T-cell (primary cell): ENCODE measurements at regions not wholly inside any gene's neighbourhood (a gene's known extent, or its start where the extent isn't known, plus 50 kb on each side); places are given as distances from the start of the nearest gene placed in this dataset.

ENCODE experiments used
- ATAC-seq, 4 experiments: fragments of 200-7000 bp in 3 of 4; fragments of 150-1000 bp in 1 of 4; cut with Tn5 transposase; replicated peaks in 1 of 4; 1 replicate in 3 of 4; 2 replicates in 1 of 4; pipeline ENCODE4 v1.10.0; 2021; ENCODE audit warnings: moderate library complexity in 3 of 4, mild to moderate bottlenecking in 2 of 4, moderate number of reproducible peaks in 1 of 4
- CTCF ChIA-PET, 2 donors: fragments of 300-600 bp; sonication (Branson Sonifier 250); formaldehyde crosslinking; loops; one replicate each; lab custom pipeline; 2022; ENCODE audit warnings: antibody characterized with exemption in 2 of 2; lab: Charles Lee
- POLR2A ChIA-PET, 2 donors: fragments of 300-600 bp; sonication (Branson Sonifier 250); formaldehyde crosslinking; loops; one replicate each; lab custom pipeline; 2022; ENCODE audit warnings: antibody characterized with exemption in 2 of 2; lab: Charles Lee
- DNase-seq, 35 experiments: peaks; one replicate each; pipeline versions ENCODE4 v3.0.0 to v3.0.0-alpha.2; 2013 to 2023
- H3K27ac ChIP-seq: one replicate; pipeline ENCODE4 v1.5.1; 2013; ENCODE audit warnings: low read length
- H3K27me3 ChIP-seq, 2 experiments: replicated peaks in 1 of 2; 1 replicate in 1 of 2; 2 replicates in 1 of 2; pipeline versions ENCODE4 v1.6.1 to v1.7.0; 2013; ENCODE audit warnings: low read length in 1 of 2, mixed read lengths in 1 of 2; ENCODE audit not compliant: control insufficient read depth in 2 of 2, insufficient read depth in 2 of 2; ENCODE audit errors: extremely low read depth in 1 of 2
- H3K36me3 ChIP-seq, 2 donors: 1 replicate in 1 of 2; 2 replicates in 1 of 2; pipeline versions ENCODE4 v1.6.1 to v1.7.0; 2013; ENCODE audit warnings: low read length in 1 of 2; ENCODE audit not compliant: control insufficient read depth in 2 of 2, insufficient read depth in 1 of 2; ENCODE audit errors: extremely low read depth in 1 of 2
- H3K4me1 ChIP-seq, 2 experiments: 1 replicate in 1 of 2; 2 replicates in 1 of 2; pipeline versions ENCODE4 v1.6.1 to v1.7.0; 2013; ENCODE audit warnings: low read length in 2 of 2, mixed read lengths in 1 of 2; ENCODE audit not compliant: insufficient read depth in 2 of 2, control insufficient read depth in 1 of 2; ENCODE audit errors: extremely low read depth in 1 of 2
- H3K4me3 ChIP-seq, 2 donors: 1 replicate in 1 of 2; 2 replicates in 1 of 2; pipeline versions ENCODE4 v1.5.1 to v1.7.0; 2013; ENCODE audit warnings: mild to moderate bottlenecking in 2 of 2, low read length in 1 of 2, moderate library complexity in 1 of 2; ENCODE audit not compliant: control insufficient read depth in 1 of 2; ENCODE audit errors: extremely low read depth in 1 of 2
- H3K9me3 ChIP-seq: 2 replicates; pipeline ENCODE4 v1.7.0; 2013
- H3K27ac Mint-ChIP-seq, 2 donors: one replicate each; pipeline ENCODE4 v1.8.0; 2020 to 2021; ENCODE audit warnings: mild to moderate bottlenecking in 2 of 2, mixed read lengths in 2 of 2
- H3K27me3 Mint-ChIP-seq, 2 donors: one replicate each; pipeline ENCODE4 v1.8.0; 2021 to 2022; ENCODE audit warnings: mixed read lengths in 2 of 2
- H3K36me3 Mint-ChIP-seq: one replicate; pipeline ENCODE4 v1.8.0; 2021; ENCODE audit warnings: mixed read lengths
- H3K4me1 Mint-ChIP-seq, 3 donors: one replicate each; pipeline ENCODE4 v1.8.0; 2020 to 2022; ENCODE audit warnings: mixed read lengths in 3 of 3, mild to moderate bottlenecking in 1 of 3
- H3K4me3 Mint-ChIP-seq, 3 donors: one replicate each; pipeline ENCODE4 v1.8.0; 2020 to 2022; ENCODE audit warnings: mild to moderate bottlenecking in 3 of 3, mixed read lengths in 3 of 3, moderate library complexity in 3 of 3
- H3K9me3 Mint-ChIP-seq, 3 donors: one replicate each; pipeline ENCODE4 v1.8.0; 2020 to 2022; ENCODE audit warnings: mixed read lengths in 3 of 3
- WGBS: methylation state at CpG from one replicate; pipeline ENCODE4 v1.1.5; 2013; ENCODE audit warnings: missing lambda C conversion rate; ENCODE audit not compliant: insufficient coverage; 5-methylcytosine and 5-hydroxymethylcytosine counted together

GRCh38 chr18:4801151-4801550 is 346.0 kb upstream of the DLGAP1 start:
- Histone ChIP-seq H3K27me3 (no peaks in the 10 kb centered on the region), H3K36me3 (no peaks in the 10 kb centered on the region), H3K4me1 (no peaks in the 10 kb centered on the region), H3K9me3 (no peaks in the 10 kb centered on the region), H3K27ac (no peak overlapping the region), H3K4me3 (no peak overlapping the region)
- no CpG with 5 or more reads among the region's 2 CpGs for WGBS
- ChIA-PET POLR2A (no interaction called here), CTCF (no interaction called here)
- Mint-ChIP-seq H3K27ac (no peak overlapping the region), H3K9me3 (peaks cover 3 to 20% (median 16%) of the 10 kb centered on the region in 3 donors), H3K4me1 (no peaks in the 10 kb centered on the region), H3K27me3 (no peaks in the 10 kb centered on the region), H3K4me3 (no peak overlapping the region), H3K36me3 (no peaks in the 10 kb centered on the region)
- DNase-seq, result no peak
- ATAC-seq, result no peak

DNA sequence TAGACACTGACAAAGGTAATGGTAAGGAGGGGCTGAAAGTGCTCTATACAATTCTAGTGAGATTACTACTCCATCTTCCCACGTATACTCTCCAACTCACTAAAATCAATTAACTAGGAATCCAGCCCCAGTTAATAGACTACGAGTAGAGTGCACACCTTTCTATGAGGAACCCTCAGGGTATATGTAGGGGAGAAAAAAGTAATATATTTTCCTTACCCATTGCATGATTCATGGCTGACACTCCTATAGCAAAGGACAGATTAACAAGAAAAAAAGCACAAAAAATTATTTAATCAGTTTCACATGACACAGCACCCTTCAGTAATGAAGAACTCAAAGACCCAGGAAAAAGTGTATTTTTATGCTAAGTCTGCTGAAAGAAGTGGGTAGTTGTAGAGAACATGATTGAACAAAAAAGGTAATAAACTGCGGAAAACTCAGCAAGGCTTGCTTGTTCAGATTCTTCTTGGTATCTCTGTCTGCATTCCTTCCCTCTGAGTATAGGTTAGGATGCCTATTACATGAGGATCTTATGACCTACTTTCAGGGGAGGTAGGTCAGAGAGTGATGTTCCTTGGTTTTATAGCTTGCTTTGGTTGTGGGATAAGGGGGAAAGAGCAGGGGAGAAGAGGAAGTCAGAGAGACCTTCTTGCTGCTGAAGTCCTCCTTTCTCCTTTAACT is 342.0 kb upstream of the DLGAP1 start:
- Histone ChIP-seq H3K27ac (no peak overlapping the region), H3K4me3 (no peak overlapping the region), H3K27me3 (no peaks in the 10 kb centered on the region), H3K36me3 (no peaks in the 10 kb centered on the region), H3K4me1 (no peaks in the 10 kb centered on the region), H3K9me3 (no peaks in the 10 kb centered on the region)
- H3K9me3 Mint-ChIP-seq, result peaks cover 9 to 28% (median 20%) of the 10 kb centered on the region in 3 donors
- H3K27ac Mint-ChIP-seq, result no peak overlapping the region
- no peaks in the 10 kb centered on the region for H3K4me1 Mint-ChIP-seq
- H3K4me3 Mint-ChIP-seq, result no peak overlapping the region
- ChIA-PET CTCF (no interaction called here), POLR2A (no interaction called here)
- DNase-seq (no peak), ATAC-seq (no peak)
- H3K36me3 Mint-ChIP-seq, result no peaks in the 10 kb centered on the region
- 100% methylated on average over 1 of the region's 3 CpGs for WGBS
- H3K27me3 Mint-ChIP-seq, result no peaks in the 10 kb centered on the region

GRCh38 chr18:4789506-4789905 is 334.4 kb upstream of the DLGAP1 start:
- Mint-ChIP-seq H3K36me3 (no peaks in the 10 kb centered on the region), H3K4me1 (no peaks in the 10 kb centered on the region), H3K9me3 (peaks cover 7 to 31% (median 22%) of the 10 kb centered on the region in 3 donors), H3K27ac (no peak overlapping the region), H3K4me3 (no peak overlapping the region), H3K27me3 (peaks cover 0 to 3% of the 10 kb centered on the region in 2 donors)
- 88% methylated on average over 1 of the region's 1 CpG for WGBS
- Histone ChIP-seq H3K9me3 (no peaks in the 10 kb centered on the region), H3K27me3 (no peaks in the 10 kb centered on the region), H3K27ac (no peak overlapping the region), H3K36me3 (no peaks in the 10 kb centered on the region), H3K4me1 (no peaks in the 10 kb centered on the region), H3K4me3 (no peak overlapping the region)
- ATAC-seq (no peak), DNase-seq (no peak)
- POLR2A ChIA-PET, result no interaction called here
- CTCF ChIA-PET, result no interaction called here

- no peak overlapping the region for H3K27ac ChIP-seq
- ATAC-seq, result no peak
- POLR2A ChIA-PET, result no interaction called here
- no peaks in the 10 kb centered on the region for H3K36me3 Mint-ChIP-seq
- no peak overlapping the region for H3K4me3 Mint-ChIP-seq
- H3K9me3 ChIP-seq, result no peaks in the 10 kb centered on the region
- no peaks in the 10 kb centered on the region for H3K27me3 Mint-ChIP-seq
- CTCF ChIA-PET, result no interaction called here
- H3K27me3 ChIP-seq, result peaks cover 0 to 2% of the 10 kb centered on the region in 2 experiments
- 67% methylated on average over 1 of the region's 1 CpG for WGBS
- no peak overlapping the region for H3K27ac Mint-ChIP-seq
- DNase-seq, result no peak
- no peaks in the 10 kb centered on the region for H3K36me3 ChIP-seq
- no peaks in the 10 kb centered on the region for H3K4me1 ChIP-seq
- peaks cover 0 to 3% (median 0%) of the 10 kb centered on the region in 3 donors for H3K9me3 Mint-ChIP-seq
- no peaks in the 10 kb centered on the region for H3K4me1 Mint-ChIP-seq
- H3K4me3 ChIP-seq, result no peak overlapping the region
Measured at GRCh38 chr18:4781873-4782272, 326.8 kb upstream of the DLGAP1 start.

GRCh38 chr18:4765401-4765800 is 310.3 kb upstream of the DLGAP1 start:
- CTCF ChIA-PET, result no interaction called here
- Histone ChIP-seq H3K9me3 (no peaks in the 10 kb centered on the region), H3K27me3 (no peaks in the 10 kb centered on the region), H3K36me3 (no peaks in the 10 kb centered on the region), H3K27ac (no peak overlapping the region), H3K4me1 (no peaks in the 10 kb centered on the region), H3K4me3 (no peak overlapping the region)
- Mint-ChIP-seq H3K27me3 (no peaks in the 10 kb centered on the region), H3K36me3 (no peaks in the 10 kb centered on the region), H3K9me3 (peaks cover 10 to 23% (median 18%) of the 10 kb centered on the region in 3 donors), H3K4me3 (no peak overlapping the region), H3K27ac (no peak overlapping the region), H3K4me1 (no peaks in the 10 kb centered on the region)
- 71% methylated on average over 1 of the region's 3 CpGs for WGBS
- no peak for DNase-seq
- no peak for ATAC-seq
- POLR2A ChIA-PET, result no interaction called here

DNA sequence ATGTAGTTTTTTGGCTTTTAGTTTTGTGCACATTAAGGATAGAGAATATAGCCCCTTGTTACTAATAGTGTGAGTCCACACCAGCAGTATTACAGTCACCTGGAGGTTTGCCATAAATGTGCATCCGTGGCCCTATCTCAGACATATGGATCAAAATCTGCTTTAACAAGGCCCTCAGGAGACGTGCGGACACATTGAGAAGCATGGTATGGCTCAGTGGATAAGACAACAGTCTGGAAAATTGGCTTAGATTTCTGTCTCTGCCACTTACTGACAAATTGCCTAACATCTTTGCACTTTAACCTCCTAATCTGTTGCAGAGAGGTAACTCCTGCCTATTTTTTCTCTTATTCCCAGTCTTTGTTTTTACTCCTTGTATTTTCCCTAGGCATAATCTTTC is 307.2 kb upstream of the DLGAP1 start:
- DNase-seq, result no peak
- Histone ChIP-seq H3K36me3 (no peaks in the 10 kb centered on the region), H3K4me3 (no peak overlapping the region), H3K27ac (no peak overlapping the region), H3K9me3 (no peaks in the 10 kb centered on the region), H3K27me3 (no peaks in the 10 kb centered on the region), H3K4me1 (no peaks in the 10 kb centered on the region)
- ATAC-seq, result no peak
- no peak overlapping the region for H3K27ac Mint-ChIP-seq
- POLR2A ChIA-PET, result no interaction called here
- H3K27me3 Mint-ChIP-seq, result no peaks in the 10 kb centered on the region
- no peak overlapping the region for H3K4me3 Mint-ChIP-seq
- WGBS, result 64% methylated on average over 3 of the region's 3 CpGs
- no peaks in the 10 kb centered on the region for H3K4me1 Mint-ChIP-seq
- no peaks in the 10 kb centered on the region for H3K36me3 Mint-ChIP-seq
- CTCF ChIA-PET, result no interaction called here
- H3K9me3 Mint-ChIP-seq, result peaks cover 6 to 16% (median 9%) of the 10 kb centered on the region in 3 donors

- Histone ChIP-seq H3K4me1 (no peaks in the 10 kb centered on the region), H3K27me3 (no peaks in the 10 kb centered on the region), H3K36me3 (no peaks in the 10 kb centered on the region), H3K4me3 (no peak overlapping the region), H3K27ac (no peak overlapping the region), H3K9me3 (no peaks in the 10 kb centered on the region)
- no peaks in the 10 kb centered on the region for H3K27me3 Mint-ChIP-seq
- H3K9me3 Mint-ChIP-seq, result peaks cover 9 to 13% (median 13%) of the 10 kb centered on the region in 3 donors
- no peak overlapping the region for H3K27ac Mint-ChIP-seq
- CTCF ChIA-PET, result no interaction called here
- H3K36me3 Mint-ChIP-seq, result no peaks in the 10 kb centered on the region
- H3K4me1 Mint-ChIP-seq, result no peaks in the 10 kb centered on the region
- ATAC-seq (no peak), DNase-seq (no peak)
- H3K4me3 Mint-ChIP-seq, result no peak overlapping the region
- 61% methylated on average over 4 of the region's 4 CpGs for WGBS
- POLR2A ChIA-PET, result no interaction called here
Measured at GRCh38 chr18:4758980-4759379, 303.9 kb upstream of the DLGAP1 start.
